ENCODE measurements at regions not wholly inside any gene's neighbourhood (a gene's known extent, or its start where the extent isn't known, plus 50 kb on each side); places are given as distances from the start of the nearest gene placed in this dataset.

- ChIA-PET CTCF (no interaction called here), POLR2A (no interaction called here)
- DNase-seq (ENCODE audit: low read depth): no peak
- TF ChIP-seq CTCF (IDR thresholded peaks at IDR 0.05; ENCODE audit: insufficient read depth, low read depth, low read length): no peak
- no peak overlapping the region for H3K4me3 ChIP-seq (ENCODE audit: low read depth, low read length)
- peaks cover 9% of the 10 kb centered on the region for H3K27me3 ChIP-seq (ENCODE audit: control insufficient read depth, insufficient read depth, low read length)
- H3K36me3 ChIP-seq (ENCODE audit: control insufficient read depth, insufficient read depth, low read length): no peaks in the 10 kb centered on the region
These were observed 81.1 kb upstream of the LHX1 start for GRCh38 chr17:36856222-36856621.

GRCh38 chr17:36856903-36857381 is 80.3 kb upstream of the LHX1 start:
- ChIA-PET POLR2A (interaction anchor here (0.8 kb wide), 1 partner anchor 201 kb away, joined by 3 read pairs; no protein-coding TSS in a partner anchor), CTCF (interaction anchor here (0.6 kb wide), 1 partner anchor 240 kb away, joined by 5 read pairs; no protein-coding TSS in a partner anchor)
- H3K27me3 ChIP-seq (ENCODE audit: control insufficient read depth, insufficient read depth, low read length): peaks cover 13% of the 10 kb centered on the region
- no peaks in the 10 kb centered on the region for H3K36me3 ChIP-seq (ENCODE audit: control insufficient read depth, insufficient read depth, low read length)
- no peak for DNase-seq (ENCODE audit: low read depth)
- no peak for TF ChIP-seq CTCF (IDR thresholded peaks at IDR 0.05; ENCODE audit: insufficient read depth, low read depth, low read length)
- H3K4me3 ChIP-seq (ENCODE audit: low read depth, low read length): no peak overlapping the region

GRCh38 chr17:36857698-36858097 is 79.6 kb upstream of the LHX1 start:
- TF ChIP-seq CTCF (IDR thresholded peaks at IDR 0.05; ENCODE audit: insufficient read depth, low read depth, low read length): no peak
- ChIA-PET POLR2A (interaction anchor here (0.8 kb wide), 1 partner anchor 202 kb away, joined by 3 read pairs; no protein-coding TSS in a partner anchor), CTCF (interaction anchor here (0.6 kb wide), 1 partner anchor 241 kb away, joined by 5 read pairs; no protein-coding TSS in a partner anchor)
- no peak overlapping the region for H3K4me3 ChIP-seq (ENCODE audit: low read depth, low read length)
- H3K36me3 ChIP-seq (ENCODE audit: control insufficient read depth, insufficient read depth, low read length): no peaks in the 10 kb centered on the region
- DNase-seq (ENCODE audit: low read depth): no peak
- H3K27me3 ChIP-seq (ENCODE audit: control insufficient read depth, insufficient read depth, low read length): peaks cover 13% of the 10 kb centered on the region

- Histone ChIP-seq H3K36me3 (ENCODE audit: control insufficient read depth, insufficient read depth, low read length) (no peaks in the 10 kb centered on the region), H3K4me3 (ENCODE audit: low read depth, low read length) (no peak overlapping the region), H3K27me3 (ENCODE audit: control insufficient read depth, insufficient read depth, low read length) (peaks cover 16% of the 10 kb centered on the region)
- no peak for DNase-seq (ENCODE audit: low read depth)
- TF ChIP-seq CTCF (IDR thresholded peaks at IDR 0.05; ENCODE audit: insufficient read depth, low read depth, low read length): no peak
- CTCF ChIA-PET: no interaction called here
- POLR2A ChIA-PET: no interaction called here
These were observed 78.9 kb upstream of the LHX1 start for GRCh38 chr17:36858119-36859002.

- POLR2A ChIA-PET: no interaction called here
- TF ChIP-seq CTCF (IDR thresholded peaks at IDR 0.05; ENCODE audit: insufficient read depth, low read depth, low read length): no peak
- no peaks in the 10 kb centered on the region for H3K36me3 ChIP-seq (ENCODE audit: control insufficient read depth, insufficient read depth, low read length)
- H3K4me3 ChIP-seq (ENCODE audit: low read depth, low read length): no peak overlapping the region
- peaks cover 16% of the 10 kb centered on the region for H3K27me3 ChIP-seq (ENCODE audit: control insufficient read depth, insufficient read depth, low read length)
- CTCF ChIA-PET: no interaction called here
- no peak for DNase-seq (ENCODE audit: low read depth)
These were observed 78.3 kb upstream of the LHX1 start for GRCh38 chr17:36859003-36859300.

Measured in BJ (cell line).